Upper lobe of left lung (tissue), 6 donors: ENCODE measurements at regions not wholly inside any gene's neighbourhood (a gene's known extent, or its start where the extent isn't known, plus 50 kb on each side); places are given as distances from the start of the nearest gene placed in this dataset.
A peak's percentile ranks its signal among the peaks of the same experiment; 100 is the strongest.

Experiments
- ATAC-seq, 2 donors: fragments of 200-7000 bp; cut with Tn5 transposase; one replicate each; pipeline ENCODE4 v1.9.1; 2022; ENCODE audit warnings: mild to moderate bottlenecking in 2 of 2, moderate library complexity in 2 of 2; ENCODE audit not compliant: low FRiP score in 2 of 2
- DNase-seq, 2 donors: peaks; one replicate each; pipeline ENCODE4 v3.0.0-alpha.2; 2019 to 2020
- H3K27ac ChIP-seq, 4 donors: fragments of 200-600 bp; sonication (generic); one replicate each; pipeline ENCODE4 v1.5.1; 2016 to 2019
- H3K27me3 ChIP-seq, 4 donors: fragments of 200-600 bp; sonication (generic); one replicate each; pipeline ENCODE4 v1.5.1; 2017 to 2019
- H3K36me3 ChIP-seq, 4 donors: fragments of 200-600 bp; sonication (generic); one replicate each; pipeline ENCODE4 v1.5.1; 2016 to 2019
- H3K4me1 ChIP-seq, 4 donors: fragments of 200-600 bp; sonication (generic); one replicate each; pipeline ENCODE4 v1.5.1; 2018 to 2019
- H3K4me3 ChIP-seq, 4 donors: fragments of 200-600 bp; sonication (generic); one replicate each; pipeline ENCODE4 v1.5.1; 2017 to 2019; ENCODE audit warnings: mild to moderate bottlenecking in 2 of 4, moderate library complexity in 1 of 4
- H3K9me3 ChIP-seq, 4 donors: fragments of 200-600 bp; sonication (generic); one replicate each; pipeline ENCODE4 v1.5.1; 2018 to 2019
- EP300 ChIP-seq, 4 donors: sonication (generic); formaldehyde crosslinking; IDR thresholded peaks; one replicate each; pipeline ENCODE4 v1.5.1; 2017; ENCODE audit warnings: antibody characterized with exemption in 4 of 4, control low read depth in 2 of 4
- POLR2A ChIP-seq, 4 donors: fragments of 450-650 bp; IDR thresholded peaks; one replicate each; pipeline ENCODE4 v1.5.1; 2016 to 2017; ENCODE audit warnings: antibody characterized with exemption in 4 of 4, mild to moderate bottlenecking in 2 of 4
- POLR2AphosphoS5 ChIP-seq, 2 donors: sonication (generic); formaldehyde crosslinking; IDR thresholded peaks; one replicate each; pipeline ENCODE4 v1.5.1; 2017; ENCODE audit warnings: antibody characterized with exemption in 2 of 2
- WGBS, 2 donors: methylation state at CpG; one replicate each; pipeline ENCODE4 v1.1.5; 2017 to 2018; 5-methylcytosine and 5-hydroxymethylcytosine counted together
- TF ChIP-seq, protein P1 (sequence below), 6 experiments: fragments of 450-650 bp in 4 of 6; fragments of 200-600 bp in 2 of 6; sonication (generic) in 2 of 6; IDR thresholded peaks; one replicate each; pipeline ENCODE4 v1.5.1; 2016 to 2019; ENCODE audit warnings: antibody characterized with exemption in 6 of 6
- donor health status: DM: no; HTN: no; CAD: no; lungs with moderate emphysema.
- donor health status: DM: no; HTN: yes; CAD: no; lungs with severe emphysema.

DNA sequence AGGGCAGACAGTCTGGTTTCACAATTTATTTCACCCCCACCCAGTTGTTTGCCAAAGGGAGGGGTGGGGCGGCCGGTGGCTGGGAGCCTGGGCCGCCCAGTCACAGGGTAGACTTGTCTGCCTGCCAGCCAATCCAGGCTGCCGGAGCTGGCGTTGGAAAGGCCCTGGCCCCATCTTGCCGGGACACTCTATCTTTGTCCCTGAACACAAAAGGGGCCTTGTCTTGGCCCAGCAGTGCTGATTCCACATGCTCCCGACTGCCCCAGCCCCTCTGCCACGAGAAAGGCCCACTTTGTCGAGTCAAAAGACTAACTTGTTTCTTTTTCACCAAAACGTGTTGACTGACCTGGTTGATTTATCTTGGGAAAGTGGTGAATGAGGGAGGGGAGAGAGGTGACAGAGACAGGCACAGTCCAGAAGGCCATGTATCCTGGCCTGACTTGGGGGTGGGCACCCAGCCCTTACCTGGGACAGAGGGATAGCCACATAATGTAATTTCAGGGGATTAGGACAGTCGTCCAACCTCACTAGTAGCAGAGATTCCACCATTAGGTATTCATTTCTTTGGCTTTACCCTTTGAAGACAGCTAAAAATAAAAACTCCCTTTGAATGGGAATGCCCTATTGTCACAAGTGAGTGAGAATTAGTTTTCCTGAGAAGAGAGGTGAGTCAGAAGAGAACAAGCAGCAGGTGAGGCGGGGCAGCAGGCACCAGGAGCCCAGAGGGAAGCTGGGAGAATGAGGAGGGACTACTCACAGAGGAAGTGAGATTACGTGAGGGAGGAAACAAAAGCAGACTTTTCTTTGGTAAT, 67.0 kb upstream of the SIRPA start:
- Histone ChIP-seq H3K27me3 (no peaks in the 10 kb centered on the region), H3K36me3 (no peaks in the 10 kb centered on the region), H3K4me3 (no peak overlapping the region), H3K4me1 (peaks cover 8 to 33% (median 24%) of the 10 kb centered on the region in 4 donors), H3K9me3 (peaks cover 0 to 9% (median 0%) of the 10 kb centered on the region in 4 donors), H3K27ac (peak overlapping the region in 2 of 4 donors; percentile 32)
- peak; percentile 38 to 68 for DNase-seq
- peak in 1 of 2 donors; percentile 34 for ATAC-seq
- no peak for TF ChIP-seq POLR2A (IDR thresholded peaks at IDR 0.05)
- no peak for TF ChIP-seq EP300 (IDR thresholded peaks at IDR 0.05)
- TF ChIP-seq POLR2AphosphoS5 (IDR thresholded peaks at IDR 0.05) = no peak
- TF ChIP-seq, protein P1, sequence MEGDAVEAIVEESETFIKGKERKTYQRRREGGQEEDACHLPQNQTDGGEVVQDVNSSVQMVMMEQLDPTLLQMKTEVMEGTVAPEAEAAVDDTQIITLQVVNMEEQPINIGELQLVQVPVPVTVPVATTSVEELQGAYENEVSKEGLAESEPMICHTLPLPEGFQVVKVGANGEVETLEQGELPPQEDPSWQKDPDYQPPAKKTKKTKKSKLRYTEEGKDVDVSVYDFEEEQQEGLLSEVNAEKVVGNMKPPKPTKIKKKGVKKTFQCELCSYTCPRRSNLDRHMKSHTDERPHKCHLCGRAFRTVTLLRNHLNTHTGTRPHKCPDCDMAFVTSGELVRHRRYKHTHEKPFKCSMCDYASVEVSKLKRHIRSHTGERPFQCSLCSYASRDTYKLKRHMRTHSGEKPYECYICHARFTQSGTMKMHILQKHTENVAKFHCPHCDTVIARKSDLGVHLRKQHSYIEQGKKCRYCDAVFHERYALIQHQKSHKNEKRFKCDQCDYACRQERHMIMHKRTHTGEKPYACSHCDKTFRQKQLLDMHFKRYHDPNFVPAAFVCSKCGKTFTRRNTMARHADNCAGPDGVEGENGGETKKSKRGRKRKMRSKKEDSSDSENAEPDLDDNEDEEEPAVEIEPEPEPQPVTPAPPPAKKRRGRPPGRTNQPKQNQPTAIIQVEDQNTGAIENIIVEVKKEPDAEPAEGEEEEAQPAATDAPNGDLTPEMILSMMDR (IDR thresholded peaks at IDR 0.05) = no peak
- 46 to 55% methylated on average over 7 to 13 of the region's 13 CpGs for WGBS, 2 donors

GRCh38 chr20:1827510-1827973, 67.7 kb upstream of the SIRPA start:
- no peaks in the 10 kb centered on the region for H3K36me3 ChIP-seq
- peak overlapping the region in 1 of 4 donors; percentile 32 for H3K27ac ChIP-seq
- no peak overlapping the region for H3K4me3 ChIP-seq
- H3K4me1 ChIP-seq = peaks cover 8 to 33% (median 24%) of the 10 kb centered on the region in 4 donors
- peaks cover 0 to 15% (median 3%) of the 10 kb centered on the region in 4 donors for H3K9me3 ChIP-seq
- WGBS, 2 donors = 64 to 72% methylated on average over 5 of the region's 5 CpGs
- TF ChIP-seq POLR2A (IDR thresholded peaks at IDR 0.05) (no peak), POLR2AphosphoS5 (IDR thresholded peaks at IDR 0.05) (no peak), EP300 (IDR thresholded peaks at IDR 0.05) (no peak)
- TF ChIP-seq, protein P1 (IDR thresholded peaks at IDR 0.05) = no peak
- ATAC-seq (no peak), DNase-seq (no peak)
- no peaks in the 10 kb centered on the region for H3K27me3 ChIP-seq

- no peaks in the 10 kb centered on the region for H3K36me3 ChIP-seq
- ATAC-seq (no peak), DNase-seq (no peak)
- no peak overlapping the region for H3K4me3 ChIP-seq
- TF ChIP-seq, protein P1 (IDR thresholded peaks at IDR 0.05) = no peak
- H3K9me3 ChIP-seq = peaks cover 0 to 23% (median 6%) of the 10 kb centered on the region in 4 donors
- peaks cover 8 to 33% (median 24%) of the 10 kb centered on the region in 4 donors for H3K4me1 ChIP-seq
- 89 to 92% methylated on average over 4 of the region's 4 CpGs for WGBS, 2 donors
- peak overlapping the region in 1 of 4 donors; percentile 18 for H3K27ac ChIP-seq
- no peaks in the 10 kb centered on the region for H3K27me3 ChIP-seq
Measured at GRCh38 chr20:1825938-1826445, 69.2 kb upstream of the SIRPA start.

DNA sequence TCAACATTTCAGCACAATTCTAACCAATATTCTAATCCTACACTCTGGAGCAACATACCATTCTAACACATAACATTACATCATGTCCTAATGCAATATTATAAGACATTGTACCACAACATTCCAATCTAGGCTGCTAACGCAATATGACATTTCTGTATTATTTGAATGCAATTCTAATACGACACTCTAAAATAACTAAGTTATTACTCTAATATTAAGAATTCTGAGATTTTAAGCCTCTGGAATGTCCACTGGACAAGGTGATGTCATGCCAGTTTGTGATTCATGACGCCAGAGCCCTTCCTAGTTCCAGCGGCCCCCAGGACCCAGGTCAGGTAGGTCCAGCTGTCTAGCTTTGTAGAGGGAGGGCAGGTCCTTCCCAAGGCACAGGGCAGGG, 69.7 kb upstream of the SIRPA start:
- H3K36me3 ChIP-seq = no peaks in the 10 kb centered on the region
- WGBS, 2 donors = 80 to 81% methylated on average over 4 of the region's 4 CpGs
- H3K4me1 ChIP-seq = peaks cover 7 to 28% (median 19%) of the 10 kb centered on the region in 4 donors
- peaks cover 0 to 23% (median 6%) of the 10 kb centered on the region in 4 donors for H3K9me3 ChIP-seq
- H3K27me3 ChIP-seq = no peaks in the 10 kb centered on the region
- ATAC-seq (no peak), DNase-seq (no peak)
- H3K27ac ChIP-seq = peak overlapping the region in 1 of 4 donors; percentile 18
- H3K4me3 ChIP-seq = no peak overlapping the region
- TF ChIP-seq POLR2A (IDR thresholded peaks at IDR 0.05) = no peak
- TF ChIP-seq, protein P1 (IDR thresholded peaks at IDR 0.05) = no peak
- no peak for TF ChIP-seq EP300 (IDR thresholded peaks at IDR 0.05)
- no peak for TF ChIP-seq POLR2AphosphoS5 (IDR thresholded peaks at IDR 0.05)
